GM12872 (cell line): ENCODE measurements at regions not wholly inside any gene's neighbourhood (a gene's known extent, or its start where the extent isn't known, plus 50 kb on each side); places are given as distances from the start of the nearest gene placed in this dataset.

ENCODE experiments used
- TF ChIP-seq, protein P1 (sequence below): IDR thresholded peaks from 3 replicates; pipeline ENCODE4 v1.5.1; 2011; ENCODE audit warnings: low read depth, mild to moderate bottlenecking, low read length, moderate library complexity; ENCODE audit not compliant: insufficient read depth

DNA sequence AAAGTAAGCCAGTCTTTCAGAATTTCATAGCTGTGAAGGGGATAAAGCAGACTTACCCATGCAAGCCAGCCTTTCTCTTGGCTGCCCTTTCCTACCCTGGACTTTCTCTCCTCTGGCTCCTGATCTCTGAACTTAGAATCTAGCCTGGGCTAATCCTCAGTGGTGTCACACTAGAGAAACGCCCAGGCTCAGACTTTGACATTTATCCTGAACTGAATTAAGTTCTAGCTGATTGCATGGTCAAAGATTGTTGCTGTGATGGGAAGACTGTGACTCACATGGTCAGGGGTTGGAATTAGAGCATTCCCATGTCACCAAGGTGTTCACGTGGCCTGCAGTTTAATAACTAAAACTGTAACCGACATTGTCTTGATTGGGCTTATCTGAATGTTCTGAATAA, 469.5 kb upstream of the FAT1 start:
- TF ChIP-seq, protein P1, sequence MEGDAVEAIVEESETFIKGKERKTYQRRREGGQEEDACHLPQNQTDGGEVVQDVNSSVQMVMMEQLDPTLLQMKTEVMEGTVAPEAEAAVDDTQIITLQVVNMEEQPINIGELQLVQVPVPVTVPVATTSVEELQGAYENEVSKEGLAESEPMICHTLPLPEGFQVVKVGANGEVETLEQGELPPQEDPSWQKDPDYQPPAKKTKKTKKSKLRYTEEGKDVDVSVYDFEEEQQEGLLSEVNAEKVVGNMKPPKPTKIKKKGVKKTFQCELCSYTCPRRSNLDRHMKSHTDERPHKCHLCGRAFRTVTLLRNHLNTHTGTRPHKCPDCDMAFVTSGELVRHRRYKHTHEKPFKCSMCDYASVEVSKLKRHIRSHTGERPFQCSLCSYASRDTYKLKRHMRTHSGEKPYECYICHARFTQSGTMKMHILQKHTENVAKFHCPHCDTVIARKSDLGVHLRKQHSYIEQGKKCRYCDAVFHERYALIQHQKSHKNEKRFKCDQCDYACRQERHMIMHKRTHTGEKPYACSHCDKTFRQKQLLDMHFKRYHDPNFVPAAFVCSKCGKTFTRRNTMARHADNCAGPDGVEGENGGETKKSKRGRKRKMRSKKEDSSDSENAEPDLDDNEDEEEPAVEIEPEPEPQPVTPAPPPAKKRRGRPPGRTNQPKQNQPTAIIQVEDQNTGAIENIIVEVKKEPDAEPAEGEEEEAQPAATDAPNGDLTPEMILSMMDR, result no peak

DNA sequence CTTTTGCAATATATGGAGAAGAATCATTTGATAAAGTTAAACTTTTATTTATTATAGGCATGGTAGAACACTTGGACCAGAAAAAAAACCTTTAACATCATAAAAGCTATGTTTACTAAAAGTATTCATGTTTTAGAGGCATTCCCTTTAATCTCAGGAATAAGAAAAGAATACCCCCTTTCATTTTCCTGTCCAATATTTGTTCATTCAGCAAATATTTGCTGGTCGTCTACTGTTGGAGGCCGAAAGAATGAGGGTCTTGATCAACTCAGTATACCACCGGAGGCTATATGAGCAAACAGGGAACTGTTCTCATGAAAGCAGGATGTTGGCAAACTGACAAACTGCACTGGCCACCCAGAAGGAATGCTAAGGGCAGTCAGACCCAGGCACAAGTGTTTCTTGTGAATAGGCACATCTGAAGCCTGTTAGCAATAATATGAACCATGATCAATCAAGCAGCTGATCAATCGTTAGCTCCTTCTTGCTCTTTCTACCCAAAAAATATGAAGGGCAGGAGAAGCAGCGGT, 480.8 kb upstream of the FAT1 start:
- TF ChIP-seq, protein P1, result no peak

DNA sequence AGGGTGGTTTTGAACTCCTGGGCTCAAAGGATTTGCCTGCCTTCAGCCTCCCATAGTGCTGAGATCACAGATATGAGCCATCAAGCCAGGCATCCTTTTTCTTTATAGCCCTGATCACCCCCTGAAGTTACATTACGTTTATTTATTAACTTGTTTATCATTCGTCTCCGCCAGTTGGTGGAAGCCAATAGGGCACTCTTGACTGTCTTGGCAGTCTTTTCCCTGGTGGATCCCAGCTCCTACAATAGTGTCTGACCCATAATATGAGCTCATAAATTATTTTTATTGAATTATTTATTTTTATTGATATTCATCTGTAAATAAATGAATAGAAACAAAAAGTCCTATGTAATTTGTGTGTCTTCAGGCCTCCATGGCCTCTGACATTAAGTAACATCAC, 484.3 kb upstream of the FAT1 start:
- TF ChIP-seq, protein P1, result no peak

DNA sequence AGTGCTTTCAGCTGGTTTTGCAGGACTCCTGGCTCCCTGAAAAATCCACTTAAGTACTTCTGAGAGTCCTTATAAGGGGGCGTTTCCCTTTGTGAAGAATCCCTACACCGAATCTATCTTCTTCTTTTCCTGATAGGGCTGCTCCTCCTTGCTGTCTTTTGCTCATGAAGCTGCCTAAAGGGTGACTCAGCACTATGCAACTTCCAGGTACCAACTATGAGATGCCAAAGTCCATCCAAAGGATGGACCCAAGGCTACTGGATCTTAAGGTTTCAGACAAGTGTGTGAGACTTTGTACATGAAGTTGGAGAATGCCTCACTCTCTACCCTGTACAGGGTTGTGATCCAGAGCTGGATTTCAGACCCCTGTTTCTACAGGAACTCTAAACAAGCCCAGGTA, 485.0 kb upstream of the FAT1 start:
- TF ChIP-seq, protein P1, result no peak

DNA sequence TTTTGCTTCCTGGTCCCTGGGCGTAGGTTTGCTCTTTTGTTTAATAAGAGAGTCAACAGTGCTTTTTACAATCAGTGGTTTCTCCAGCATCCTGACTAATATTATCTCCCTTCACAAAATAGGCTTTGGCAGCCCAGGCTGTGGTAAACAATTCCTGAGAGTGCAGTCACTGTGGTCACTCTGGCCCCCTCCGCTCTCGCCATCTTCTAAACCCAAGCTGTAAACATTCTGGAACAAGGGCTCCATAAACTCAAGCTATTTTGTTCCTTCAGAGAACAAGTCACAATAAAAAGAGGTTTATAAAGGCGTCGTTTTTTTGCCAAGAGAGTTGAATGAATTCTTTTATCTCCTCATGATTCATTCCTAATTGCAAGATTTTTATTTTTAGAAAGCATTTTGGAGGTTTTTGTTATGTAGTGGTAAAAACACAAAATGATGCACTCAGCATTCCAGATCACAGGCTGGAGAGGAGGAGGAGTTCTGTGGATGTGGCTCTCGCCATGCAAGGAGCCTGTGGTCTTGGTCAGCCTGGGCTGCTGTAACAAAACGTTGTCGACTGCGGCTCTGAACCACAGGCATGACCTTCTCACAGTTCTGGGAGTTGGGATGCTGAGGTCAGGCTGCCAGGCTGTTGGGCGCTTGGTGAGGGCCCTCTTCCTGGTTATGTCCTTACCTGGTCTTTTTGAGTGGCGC, 486.4 kb upstream of the FAT1 start:
- TF ChIP-seq, protein P1, result no peak

DNA sequence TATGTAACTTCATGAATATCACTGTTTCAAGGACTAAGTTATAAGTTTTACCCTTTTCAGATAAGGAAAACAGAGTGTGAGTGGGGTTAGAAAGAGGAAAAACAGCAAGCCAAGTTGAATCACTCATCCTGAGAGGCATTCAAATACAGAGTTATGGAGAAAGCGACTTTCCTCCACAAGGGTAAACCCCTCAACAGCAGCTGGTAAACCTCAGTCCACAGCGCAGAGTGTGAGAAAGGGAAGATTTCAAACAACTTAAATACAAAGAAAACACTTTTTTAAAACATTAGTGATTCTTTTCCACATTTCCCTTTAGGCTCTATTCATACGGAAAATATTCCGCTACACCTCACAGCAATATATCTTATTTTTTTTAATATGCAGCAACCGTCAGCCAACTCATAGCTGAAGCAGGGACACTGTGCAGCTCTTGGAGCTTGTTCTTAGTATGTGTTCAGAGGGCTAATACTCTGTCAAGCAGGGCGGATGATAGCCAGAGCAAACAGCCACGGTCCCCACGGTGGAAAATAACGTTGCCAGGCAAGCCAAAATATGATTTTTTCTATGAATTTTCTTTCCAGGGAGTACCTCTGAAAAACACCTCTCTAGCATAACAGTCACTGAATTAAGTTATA, 488.9 kb upstream of the FAT1 start:
- TF ChIP-seq, protein P1, result no peak

DNA sequence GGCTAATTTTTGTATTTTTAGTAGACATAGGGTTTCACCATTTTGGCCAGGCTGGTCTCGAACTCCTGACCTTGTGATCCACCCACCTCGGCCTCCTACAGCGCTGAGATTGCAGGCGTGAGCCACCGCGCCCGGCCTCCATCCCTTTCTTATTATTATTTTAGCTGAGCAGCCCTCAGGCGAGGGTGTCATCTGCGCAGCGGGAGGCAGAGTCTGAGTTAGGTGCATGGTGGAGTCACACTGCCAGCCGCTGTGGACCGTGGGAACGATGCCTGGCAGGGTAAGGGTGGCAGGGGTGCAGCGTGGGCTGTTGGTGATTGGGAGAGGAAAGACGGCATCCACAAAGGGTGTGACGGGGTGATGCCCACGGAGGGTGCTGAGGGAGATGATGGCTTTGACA, 491.8 kb upstream of the FAT1 start:
- TF ChIP-seq, protein P1, result no peak
